IMR-90 (cell line): ENCODE measurements at regions not wholly inside any gene's neighbourhood (a gene's known extent, or its start where the extent isn't known, plus 50 kb on each side); places are given as distances from the start of the nearest gene placed in this dataset.

Source experiments
- ATAC-seq: fragments of 200-7000 bp; cut with Tn5 transposase; 2 replicates; pipeline ENCODE4 v1.9.1; 2020; ENCODE audit warnings: low read depth, mild to moderate bottlenecking, moderate library complexity
- BruUV-seq: library from RNA; stranded (reverse); fragments of 400-500 nt; replicated peaks from 2 replicates; lab custom pipeline; 2021; lab: Mats Ljungman, UMichigan
- CTCF ChIA-PET: fragments of 300-600 bp; formaldehyde crosslinking; extraction: SDS; loops from one replicate; lab custom pipeline; 2021; ENCODE audit warnings: antibody characterized with exemption; lab: Yijun Ruan, JAX
- POLR2A ChIA-PET: fragments of 300-600 bp; sonication (Branson Sonifier 250); formaldehyde crosslinking; loops from one replicate; lab custom pipeline; 2022; ENCODE audit warnings: antibody characterized with exemption; ENCODE audit not compliant: unreplicated experiment; lab: Charles Lee
- DNase-seq: peaks from one replicate; pipeline ENCODE4 v3.0.0; 2013
- H2AFZ ChIP-seq: replicated peaks from 2 replicates; pipeline ENCODE3; 2013; ENCODE audit warnings: low read length, mild to moderate bottlenecking; ENCODE audit not compliant: poor library complexity
- H2AK5ac ChIP-seq: 2 replicates; pipeline ENCODE4 v1.6.1; 2013; ENCODE audit warnings: low read depth, low read length, inconsistent platforms
- H2AK9ac ChIP-seq: replicated peaks from 2 replicates; pipeline ENCODE3; 2013; ENCODE audit warnings: mild to moderate bottlenecking, low read depth, low read length, moderate library complexity; ENCODE audit not compliant: poor library complexity
- H2BK120ac ChIP-seq: 2 replicates; pipeline ENCODE4 v1.6.1; 2013; ENCODE audit warnings: low read depth, low read length, inconsistent platforms
- H2BK15ac ChIP-seq: 3 replicates; pipeline ENCODE4 v1.6.1; 2013; ENCODE audit warnings: low read depth, low read length, inconsistent platforms
- H2BK20ac ChIP-seq: 2 replicates; pipeline ENCODE4 v1.6.1; 2013; ENCODE audit warnings: low read depth, mild to moderate bottlenecking, inconsistent platforms, low read length, moderate library complexity
- H2BK5ac ChIP-seq: 2 replicates; pipeline ENCODE4 v1.6.1; 2013; ENCODE audit warnings: mild to moderate bottlenecking, low read depth, low read length, inconsistent platforms; ENCODE audit not compliant: poor library complexity, severe bottlenecking
- H3K14ac ChIP-seq: replicated peaks from 2 replicates; pipeline ENCODE4 v1.6.1; 2013; ENCODE audit warnings: low read depth, low read length, inconsistent platforms
- H3K18ac ChIP-seq: 2 replicates; pipeline ENCODE4 v1.6.1; 2013; ENCODE audit warnings: low read depth, low read length, control low read depth
- H3K23ac ChIP-seq: 2 replicates; pipeline ENCODE4 v1.6.1; 2013; ENCODE audit warnings: low read depth, low read length, inconsistent platforms
- H3K27ac ChIP-seq: 2 replicates; pipeline ENCODE4 v1.5.1; 2013; ENCODE audit warnings: mild to moderate bottlenecking, control low read depth, low read length; ENCODE audit not compliant: insufficient read depth
- H3K27me3 ChIP-seq: 2 replicates; pipeline ENCODE4 v1.6.1; 2013; ENCODE audit warnings: low read length; ENCODE audit not compliant: control insufficient read depth, insufficient read depth
- H3K36me3 ChIP-seq: 2 replicates; pipeline ENCODE4 v1.6.1; 2013; ENCODE audit warnings: low read length, mixed read lengths; ENCODE audit not compliant: control insufficient read depth, insufficient read depth
- H3K4ac ChIP-seq: 2 replicates; pipeline ENCODE4 v1.6.1; 2013; ENCODE audit warnings: low read depth, low read length, inconsistent platforms
- H3K4me1 ChIP-seq: 2 replicates; pipeline ENCODE4 v1.6.1; 2013; ENCODE audit warnings: low read length, mixed read lengths; ENCODE audit not compliant: control insufficient read depth, insufficient read depth
- H3K4me2 ChIP-seq: 2 replicates; pipeline ENCODE4 v1.6.1; 2013; ENCODE audit warnings: low read depth, mild to moderate bottlenecking, control low read depth, low read length, moderate library complexity
- H3K4me3 ChIP-seq: 2 replicates; pipeline ENCODE4 v1.5.1; 2013; ENCODE audit warnings: low read depth, mild to moderate bottlenecking, control low read depth, low read length, moderate library complexity; ENCODE audit not compliant: insufficient read depth
- H3K56ac ChIP-seq: 2 replicates; pipeline ENCODE4 v1.6.1; 2013; ENCODE audit warnings: low read length, inconsistent platforms; ENCODE audit not compliant: insufficient read depth; ENCODE audit errors: extremely low read depth
- H3K79me1 ChIP-seq, 2 experiments: 2 replicates each; pipeline ENCODE4 v1.6.1; 2013; ENCODE audit warnings: low read length in 2 of 2, inconsistent platforms in 1 of 2, low read depth in 1 of 2
- H3K9ac ChIP-seq: 2 replicates; pipeline ENCODE4 v1.6.1; 2013; ENCODE audit warnings: low read depth, low read length, control low read depth
- H3K9me1 ChIP-seq: 2 replicates; pipeline ENCODE4 v1.6.1; 2013; ENCODE audit warnings: low read length, inconsistent platforms; ENCODE audit not compliant: insufficient read depth
- H3K9me3 ChIP-seq: 2 replicates; pipeline ENCODE4 v1.6.1; 2013; ENCODE audit warnings: low read length; ENCODE audit not compliant: control insufficient read depth, insufficient read depth
- H4K20me1 ChIP-seq: 2 replicates; pipeline ENCODE4 v1.6.1; 2013; ENCODE audit warnings: low read length, inconsistent platforms; ENCODE audit not compliant: insufficient read depth
- H4K5ac ChIP-seq: 2 replicates; pipeline ENCODE4 v1.6.1; 2013; ENCODE audit warnings: mild to moderate bottlenecking, low read depth, low read length, control low read depth
- H4K8ac ChIP-seq, 2 experiments: 2 replicates each; pipeline ENCODE4 v1.6.1; 2013; ENCODE audit warnings: low read depth in 2 of 2, low read length in 2 of 2, control low read depth in 1 of 2, inconsistent platforms in 1 of 2
- H4K91ac ChIP-seq: 2 replicates; pipeline ENCODE4 v1.6.1; 2013; ENCODE audit warnings: low read depth, low read length, inconsistent platforms; ENCODE audit not compliant: insufficient read depth
- CTCF ChIP-seq: conservative IDR thresholded peaks from 2 replicates; pipeline ENCODE4 v1.5.1; 2012; ENCODE audit warnings: mild to moderate bottlenecking, low read depth, low read length, improper control_type of control experiment
- MAZ ChIP-seq: IDR thresholded peaks from 2 replicates; pipeline ENCODE4 v1.6.1; 2012; ENCODE audit warnings: low read depth, mild to moderate bottlenecking, low read length, improper control_type of control experiment, moderate library complexity, borderline replicate concordance
- NFE2L2 ChIP-seq: fragments of 150-350 bp; IDR thresholded peaks from 2 replicates; pipeline ENCODE4 v1.6.1; 2016; ENCODE audit warnings: low read depth, mild to moderate bottlenecking, low read length
- RAD21 ChIP-seq: IDR thresholded peaks from 2 replicates; pipeline ENCODE4 v1.6.1; 2012; ENCODE audit warnings: low read length, improper control_type of control experiment
- RCOR1 ChIP-seq: IDR thresholded peaks from 2 replicates; pipeline ENCODE4 v1.6.1; 2012; ENCODE audit warnings: mild to moderate bottlenecking, low read length, improper control_type of control experiment; ENCODE audit not compliant: insufficient replicate concordance
- RFX5 ChIP-seq: IDR thresholded peaks from 2 replicates; pipeline ENCODE4 v1.8.0; 2012; ENCODE audit warnings: low read depth, mild to moderate bottlenecking, low read length, moderate library complexity
- SMC3 ChIP-seq: fragments of 150-350 bp; IDR thresholded peaks from 2 replicates; pipeline ENCODE4 v1.6.1; 2016; ENCODE audit warnings: low read depth, mild to moderate bottlenecking, antibody characterized with exemption, low read length, moderate library complexity
- WGBS, 2 experiments: methylation state at CpG; one replicate each; pipeline versions ENCODE4 v1.1.5 to v1.1.7; 2013; ENCODE audit warnings: missing lambda C conversion rate in 2 of 2; ENCODE audit not compliant: insufficient read length in 1 of 2; ENCODE audit errors: extremely low coverage in 2 of 2; 5-methylcytosine and 5-hydroxymethylcytosine counted together
- dilution Hi-C: fragments of 300-500 bp; cut with HindIII; formaldehyde crosslinking; loops from one replicate; pipeline ENCODE4 v1.14.3; 2018; ENCODE audit warnings: low sequenced_read_pairs; ENCODE audit not compliant: unreplicated experiment
- in situ Hi-C: fragments of 300-500 bp; cut with MboI; formaldehyde crosslinking; loops from 3 replicates; pipeline ENCODE4 v1.14.3; 2019; ENCODE audit warnings: low sequenced_read_pairs, inconsistent platforms, mixed read lengths
- intact Hi-C: fragments of 100-400 bp; cut with micrococcal nuclease; formaldehyde crosslinking; loops from 2 replicates; pipeline ENCODE4 v1.10.0; 2022
- TF ChIP-seq, protein P1 (sequence below): fragments of 150-350 bp; IDR thresholded peaks from 2 replicates; pipeline ENCODE4 v1.6.1; 2016; ENCODE audit warnings: low read depth, mild to moderate bottlenecking, low read length, moderate library complexity, borderline replicate concordance

- TF ChIP-seq RAD21 (no peak), RCOR1 (no peak), NFE2L2 (no peak), RFX5 (no peak)
Observed at GRCh38 chr19:31141301-31141700, 207.9 kb downstream of the TSHZ3 start (continued).

DNA sequence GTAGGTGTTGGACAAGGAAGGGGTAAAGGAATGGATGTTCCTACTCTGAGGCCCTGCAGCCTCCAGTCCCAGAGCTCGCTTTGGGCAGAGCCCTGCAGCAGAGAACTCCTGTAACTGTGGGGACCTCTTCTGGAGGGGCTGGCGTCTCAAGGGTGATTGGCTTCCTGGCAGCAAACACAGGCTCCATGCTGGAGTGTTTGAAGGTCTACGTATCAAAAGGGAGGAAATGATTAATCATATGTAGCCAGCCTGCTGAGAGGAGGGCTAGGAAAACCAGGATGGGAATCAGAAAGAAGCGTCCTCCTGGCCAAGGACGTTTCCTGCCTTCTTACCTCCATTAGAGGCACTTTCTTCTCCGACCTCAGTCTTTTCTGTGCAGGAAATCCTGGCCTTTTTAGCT is 208.5 kb downstream of the TSHZ3 start:
- peaks cover 0 to 8% of the 10 kb centered on the region in 2 experiments; a peak in 1 of 4 replicates for H3K79me1 ChIP-seq
- TF ChIP-seq CTCF (no peak), NFE2L2 (no peak), MAZ (no peak), SMC3 (no peak), RAD21 (peak; percentile 18; the same call in 1 of the 2 replicates)
- TF ChIP-seq, protein P1, sequence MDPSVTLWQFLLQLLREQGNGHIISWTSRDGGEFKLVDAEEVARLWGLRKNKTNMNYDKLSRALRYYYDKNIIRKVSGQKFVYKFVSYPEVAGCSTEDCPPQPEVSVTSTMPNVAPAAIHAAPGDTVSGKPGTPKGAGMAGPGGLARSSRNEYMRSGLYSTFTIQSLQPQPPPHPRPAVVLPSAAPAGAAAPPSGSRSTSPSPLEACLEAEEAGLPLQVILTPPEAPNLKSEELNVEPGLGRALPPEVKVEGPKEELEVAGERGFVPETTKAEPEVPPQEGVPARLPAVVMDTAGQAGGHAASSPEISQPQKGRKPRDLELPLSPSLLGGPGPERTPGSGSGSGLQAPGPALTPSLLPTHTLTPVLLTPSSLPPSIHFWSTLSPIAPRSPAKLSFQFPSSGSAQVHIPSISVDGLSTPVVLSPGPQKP = no peak
- no peaks in the 10 kb centered on the region for H4K20me1 ChIP-seq
- peak overlapping the region; percentile 98 for H2BK120ac ChIP-seq
- H2AK9ac ChIP-seq = peak overlapping the region; percentile 49
- H3K56ac ChIP-seq = peak overlapping the region; percentile 55
- dilution Hi-C loops (no loop called here), in situ Hi-C loops (no loop called here), intact Hi-C loops (loop anchor here (2.0 kb wide), 1 partner anchor 74 kb away; no protein-coding TSS in a partner anchor)
- no CpG with 5 or more reads among the region's 6 CpGs for WGBS, 2 experiments
- peak overlapping the region; percentile 92 for H4K91ac ChIP-seq
- no peak overlapping the region for H3K9ac ChIP-seq
- peak overlapping the region; percentile 85 for H2AFZ ChIP-seq
- H4K5ac ChIP-seq = peak overlapping the region; percentile 91; the same call in 1 of the 2 replicates
- H2BK15ac ChIP-seq = peak overlapping the region; percentile 64; the same call in 2 of the 3 replicates
- H3K4me1 ChIP-seq = peaks cover 26% of the 10 kb centered on the region
- H3K4me3 ChIP-seq = no peak overlapping the region
- H2BK20ac ChIP-seq = peak overlapping the region; percentile 98
- H3K18ac ChIP-seq = peak overlapping the region; percentile 92; the same call in 1 of the 2 replicates
- ATAC-seq (peak; percentile 28), DNase-seq (peak; percentile 55)
- no peak overlapping the region for H3K4me2 ChIP-seq
- ChIA-PET CTCF (no interaction called here), POLR2A (no interaction called here)
- peak overlapping the region; percentile 98 for H3K14ac ChIP-seq
- peak overlapping the region; percentile 91 for H2AK5ac ChIP-seq
- no peaks in the 10 kb centered on the region for H3K36me3 ChIP-seq
- peaks cover 19% of the 10 kb centered on the region for H3K9me1 ChIP-seq
- peak overlapping the region; percentile 98 for H3K4ac ChIP-seq
- peak overlapping the region; percentile 97 for H3K23ac ChIP-seq
- peak overlapping the region; percentile 97 for H2BK5ac ChIP-seq
- peak overlapping the region; percentile 87 for H4K8ac ChIP-seq
- no TSS peak for BruUV-seq
- peak overlapping the region; percentile 16; the same call in 1 of the 2 replicates for H3K27ac ChIP-seq
- H3K9me3 ChIP-seq = no peaks in the 10 kb centered on the region
- H3K27me3 ChIP-seq = no peaks in the 10 kb centered on the region
